CD1c-positive myeloid dendritic cell (primary cell): ENCODE measurements at regions not wholly inside any gene's neighbourhood (a gene's known extent, or its start where the extent isn't known, plus 50 kb on each side); places are given as distances from the start of the nearest gene placed in this dataset.
"Not testable (repeated sequence)": the region's sequence is repeated elsewhere in the genome, so short reads cannot be mapped to it uniquely, and the experiment has no call there.

Experiments used
- DNase-seq: peaks from one replicate; pipeline ENCODE4 v3.0.0-alpha.2; 2016; ENCODE audit errors: extremely low spot score

GRCh38 chr2:224263571-224264043 is 138.3 kb downstream of the FAM124B start:
- DNase-seq: no peak

GRCh38 chr2:224261326-224261725 is 140.6 kb downstream of the FAM124B start:
- no peak for DNase-seq

- DNase-seq: no peak
These were observed 141.4 kb downstream of the FAM124B start for GRCh38 chr2:224260372-224261020.

GRCh38 chr2:224259831-224260230 is 142.1 kb downstream of the FAM124B start:
- DNase-seq: no peak

- DNase-seq: no peak
These were observed 143.8 kb downstream of the FAM124B start for GRCh38 chr2:224258059-224258458.

GRCh38 chr2:224257156-224257555 is 144.8 kb downstream of the FAM124B start:
- DNase-seq: no peak

GRCh38 chr2:224253464-224253863 is 148.4 kb downstream of the FAM124B start:
- no peak for DNase-seq

- no peak for DNase-seq
These were observed 149.3 kb downstream of the FAM124B start for GRCh38 chr2:224252631-224253030.

- no peak for DNase-seq
These were observed 152.9 kb downstream of the FAM124B start for GRCh38 chr2:224248944-224249371.

GRCh38 chr2:224242561-224242960 is 159.3 kb downstream of the FAM124B start:
- no peak for DNase-seq

GRCh38 chr2:224241812-224242211 is 160.1 kb downstream of the FAM124B start:
- DNase-seq: no peak

- no peak for DNase-seq
These were observed 160.9 kb downstream of the FAM124B start for GRCh38 chr2:224241001-224241400.

GRCh38 chr2:224223851-224224555 is 177.9 kb downstream of the FAM124B start:
- no peak for DNase-seq

- no peak for DNase-seq
These were observed 178.9 kb downstream of the FAM124B start for GRCh38 chr2:224222974-224223373.

GRCh38 chr2:224222291-224222690 is 179.6 kb downstream of the FAM124B start:
- no peak for DNase-seq

GRCh38 chr2:224221455-224221913 is 180.4 kb downstream of the FAM124B start:
- DNase-seq: no peak

- no peak for DNase-seq
These were observed 181.2 kb downstream of the FAM124B start for GRCh38 chr2:224220586-224221255.

- DNase-seq: no peak
These were observed 180.7 kb upstream of the SERPINE2 start for GRCh38 chr2:224219781-224220180.

- DNase-seq: no peak
These were observed 178.9 kb upstream of the SERPINE2 start for GRCh38 chr2:224217962-224218347.

- no peak for DNase-seq
These were observed 178.3 kb upstream of the SERPINE2 start for GRCh38 chr2:224217233-224217961.

- not testable (repeated sequence) for DNase-seq
These were observed 176.5 kb upstream of the SERPINE2 start for GRCh38 chr2:224215611-224216010.

GRCh38 chr2:224213396-224213795 is 174.3 kb upstream of the SERPINE2 start:
- DNase-seq: no peak
